ENCODE measurements at regions not wholly inside any gene's neighbourhood (a gene's known extent, or its start where the extent isn't known, plus 50 kb on each side); places are given as distances from the start of the nearest gene placed in this dataset.

DNA sequence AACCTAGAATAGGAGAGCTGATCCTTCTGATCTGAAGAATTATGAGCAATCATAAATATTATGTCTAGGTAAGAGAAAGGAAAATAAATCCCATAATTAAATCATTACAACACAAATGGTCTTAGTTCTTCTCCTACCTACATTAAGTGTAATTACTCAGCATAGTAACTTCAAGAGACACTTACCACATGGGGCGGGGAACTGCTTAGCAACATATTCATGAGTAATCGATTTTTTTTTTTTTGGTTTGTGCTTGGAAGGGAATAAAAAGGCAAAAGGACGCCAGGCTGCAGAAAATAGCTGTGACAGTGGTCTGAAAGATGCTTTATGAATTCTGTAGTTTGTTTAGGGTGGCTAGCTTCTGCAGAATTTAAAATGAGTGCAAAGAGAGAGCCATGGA, 103.3 kb upstream of the HTR2A start:
- TF ChIP-seq, protein P1, sequence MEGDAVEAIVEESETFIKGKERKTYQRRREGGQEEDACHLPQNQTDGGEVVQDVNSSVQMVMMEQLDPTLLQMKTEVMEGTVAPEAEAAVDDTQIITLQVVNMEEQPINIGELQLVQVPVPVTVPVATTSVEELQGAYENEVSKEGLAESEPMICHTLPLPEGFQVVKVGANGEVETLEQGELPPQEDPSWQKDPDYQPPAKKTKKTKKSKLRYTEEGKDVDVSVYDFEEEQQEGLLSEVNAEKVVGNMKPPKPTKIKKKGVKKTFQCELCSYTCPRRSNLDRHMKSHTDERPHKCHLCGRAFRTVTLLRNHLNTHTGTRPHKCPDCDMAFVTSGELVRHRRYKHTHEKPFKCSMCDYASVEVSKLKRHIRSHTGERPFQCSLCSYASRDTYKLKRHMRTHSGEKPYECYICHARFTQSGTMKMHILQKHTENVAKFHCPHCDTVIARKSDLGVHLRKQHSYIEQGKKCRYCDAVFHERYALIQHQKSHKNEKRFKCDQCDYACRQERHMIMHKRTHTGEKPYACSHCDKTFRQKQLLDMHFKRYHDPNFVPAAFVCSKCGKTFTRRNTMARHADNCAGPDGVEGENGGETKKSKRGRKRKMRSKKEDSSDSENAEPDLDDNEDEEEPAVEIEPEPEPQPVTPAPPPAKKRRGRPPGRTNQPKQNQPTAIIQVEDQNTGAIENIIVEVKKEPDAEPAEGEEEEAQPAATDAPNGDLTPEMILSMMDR (conservative IDR thresholded peaks at IDR 0.05; ENCODE audit: low read length): no peak
- TF ChIP-seq EZH2phosphoT487 (IDR thresholded peaks at IDR 0.05; ENCODE audit: borderline replicate concordance): no peak

Measured in Loucy (cell line).